Gastroesophageal sphincter (tissue), 4 donors: ENCODE measurements at regions not wholly inside any gene's neighbourhood (a gene's known extent, or its start where the extent isn't known, plus 50 kb on each side); places are given as distances from the start of the nearest gene placed in this dataset.
"Not testable (repeated sequence)": the region's sequence is repeated elsewhere in the genome, so short reads cannot be mapped to it uniquely, and the experiment has no call there.

Source experiments
- ATAC-seq: fragments of 150-250 bp; one replicate; pipeline ENCODE4 v1.9.1; 2016; ENCODE audit warnings: mild to moderate bottlenecking, moderate library complexity
- H3K27ac ChIP-seq, 4 donors: fragments of 200-600 bp; sonication (generic) in 3 of 4; 1 replicate in 3 of 4; 2 replicates in 1 of 4; pipeline ENCODE4 v1.5.1; 2016 to 2019
- H3K27me3 ChIP-seq: fragments of 200-600 bp; sonication (generic); one replicate; pipeline ENCODE4 v1.5.1; 2019
- H3K36me3 ChIP-seq, 2 donors: fragments of 200-600 bp; sonication (generic); one replicate each; pipeline ENCODE4 v1.5.1; 2019; ENCODE audit warnings: control low read depth in 1 of 2
- H3K4me1 ChIP-seq, 3 donors: fragments of 200-600 bp; sonication (generic); 1 replicate in 2 of 3; 2 replicates in 1 of 3; pipeline ENCODE4 v1.5.1; 2016 to 2019; ENCODE audit warnings: control low read depth in 2 of 3
- H3K4me3 ChIP-seq, 2 donors: fragments of 200-600 bp; sonication (generic); one replicate each; pipeline ENCODE4 v1.5.1; 2019; ENCODE audit warnings: mild to moderate bottlenecking in 1 of 2, moderate library complexity in 1 of 2
- H3K9me3 ChIP-seq, 3 donors: fragments of 200-600 bp; sonication (generic); one replicate each; pipeline ENCODE4 v1.5.1; 2017 to 2019; ENCODE audit warnings: control low read depth in 2 of 3
- EP300 ChIP-seq: sonication (generic); formaldehyde crosslinking; IDR thresholded peaks from one replicate; pipeline ENCODE4 v1.6.1; 2017; ENCODE audit warnings: antibody characterized with exemption, mild to moderate bottlenecking
- POLR2A ChIP-seq, 2 donors: fragments of 450-650 bp; IDR thresholded peaks; one replicate each; pipeline ENCODE4 v1.6.1; 2017; ENCODE audit warnings: antibody characterized with exemption in 2 of 2, mild to moderate bottlenecking in 2 of 2, moderate library complexity in 1 of 2
- POLR2AphosphoS5 ChIP-seq: sonication (generic); formaldehyde crosslinking; IDR thresholded peaks from one replicate; pipeline ENCODE4 v1.6.1; 2017; ENCODE audit warnings: antibody characterized with exemption
- WGBS, 2 donors: methylation state at CpG; one replicate each; pipeline ENCODE4 v1.1.5; 2018; ENCODE audit warnings: low coverage in 1 of 2; 5-methylcytosine and 5-hydroxymethylcytosine counted together
- TF ChIP-seq, protein P1 (sequence below), 4 experiments: fragments of 200-600 bp in 2 of 4; fragments of 450-650 bp in 2 of 4; sonication (generic) in 1 of 4; IDR thresholded peaks; one replicate each; pipeline ENCODE4 v1.5.1; 2017 to 2019; ENCODE audit warnings: antibody characterized with exemption in 4 of 4, mild to moderate bottlenecking in 2 of 4, moderate library complexity in 2 of 4

DNA sequence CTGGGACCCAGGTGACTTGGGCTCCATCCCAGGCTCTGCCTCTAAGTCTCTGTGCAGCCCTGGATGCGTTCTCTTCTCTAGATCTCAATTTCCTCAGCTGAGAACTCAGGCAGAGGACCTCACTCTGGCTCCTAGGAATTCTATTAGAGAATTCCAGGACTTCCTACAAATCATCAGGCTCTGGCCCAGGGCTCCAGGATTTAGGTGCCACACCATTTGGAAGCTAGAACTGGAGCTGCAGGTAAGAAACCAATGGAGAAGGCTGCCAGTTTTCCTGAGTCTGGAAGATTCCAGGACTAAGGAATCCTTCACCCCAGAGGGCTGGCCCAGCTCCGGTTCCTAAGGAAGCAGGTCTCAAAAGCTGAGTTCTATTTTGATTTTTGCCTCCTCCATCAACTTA lies 189.8 kb upstream of the CDH5 start:
- Histone ChIP-seq H3K27ac (no peak overlapping the region), H3K36me3 (no peaks in the 10 kb centered on the region), H3K4me1 (no peaks in the 10 kb centered on the region), H3K4me3 (no peak overlapping the region), H3K27me3 (no peaks in the 10 kb centered on the region), H3K9me3 (peaks cover 0 to 8% (median 0%) of the 10 kb centered on the region in 3 donors)
- no peak for ATAC-seq
- TF ChIP-seq POLR2A (IDR thresholded peaks at IDR 0.05) = no peak
- TF ChIP-seq POLR2AphosphoS5 = no peak
- TF ChIP-seq, protein P1, sequence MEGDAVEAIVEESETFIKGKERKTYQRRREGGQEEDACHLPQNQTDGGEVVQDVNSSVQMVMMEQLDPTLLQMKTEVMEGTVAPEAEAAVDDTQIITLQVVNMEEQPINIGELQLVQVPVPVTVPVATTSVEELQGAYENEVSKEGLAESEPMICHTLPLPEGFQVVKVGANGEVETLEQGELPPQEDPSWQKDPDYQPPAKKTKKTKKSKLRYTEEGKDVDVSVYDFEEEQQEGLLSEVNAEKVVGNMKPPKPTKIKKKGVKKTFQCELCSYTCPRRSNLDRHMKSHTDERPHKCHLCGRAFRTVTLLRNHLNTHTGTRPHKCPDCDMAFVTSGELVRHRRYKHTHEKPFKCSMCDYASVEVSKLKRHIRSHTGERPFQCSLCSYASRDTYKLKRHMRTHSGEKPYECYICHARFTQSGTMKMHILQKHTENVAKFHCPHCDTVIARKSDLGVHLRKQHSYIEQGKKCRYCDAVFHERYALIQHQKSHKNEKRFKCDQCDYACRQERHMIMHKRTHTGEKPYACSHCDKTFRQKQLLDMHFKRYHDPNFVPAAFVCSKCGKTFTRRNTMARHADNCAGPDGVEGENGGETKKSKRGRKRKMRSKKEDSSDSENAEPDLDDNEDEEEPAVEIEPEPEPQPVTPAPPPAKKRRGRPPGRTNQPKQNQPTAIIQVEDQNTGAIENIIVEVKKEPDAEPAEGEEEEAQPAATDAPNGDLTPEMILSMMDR (IDR thresholded peaks at IDR 0.05) = no peak
- TF ChIP-seq EP300 = no peak
- WGBS, 2 donors = 100% methylated on average over 2 of the region's 2 CpGs

DNA sequence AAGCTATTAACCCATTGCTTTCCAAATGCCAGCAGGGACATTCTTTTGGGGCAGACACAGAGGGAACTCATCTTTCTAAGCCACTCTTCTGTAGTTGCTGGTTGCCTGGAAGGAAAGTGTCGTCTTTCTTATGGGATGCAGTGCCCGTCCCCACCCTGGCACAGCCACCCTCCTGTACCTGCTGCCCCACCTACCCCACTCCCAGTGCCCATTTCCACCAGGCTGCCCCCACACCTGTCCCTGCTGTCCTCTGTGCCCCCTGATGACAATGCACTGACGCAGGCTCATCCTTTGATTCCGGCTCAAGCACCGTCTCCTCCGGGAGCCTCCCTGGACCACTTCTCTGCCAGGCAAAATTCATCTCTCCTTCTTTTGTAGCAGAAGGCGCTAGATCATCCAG lies 190.4 kb upstream of the CDH5 start:
- H3K9me3 ChIP-seq = peaks cover 0 to 8% (median 0%) of the 10 kb centered on the region in 3 donors
- WGBS, 2 donors = 97 to 100% methylated on average over 3 to 5 of the region's 7 CpGs

DNA sequence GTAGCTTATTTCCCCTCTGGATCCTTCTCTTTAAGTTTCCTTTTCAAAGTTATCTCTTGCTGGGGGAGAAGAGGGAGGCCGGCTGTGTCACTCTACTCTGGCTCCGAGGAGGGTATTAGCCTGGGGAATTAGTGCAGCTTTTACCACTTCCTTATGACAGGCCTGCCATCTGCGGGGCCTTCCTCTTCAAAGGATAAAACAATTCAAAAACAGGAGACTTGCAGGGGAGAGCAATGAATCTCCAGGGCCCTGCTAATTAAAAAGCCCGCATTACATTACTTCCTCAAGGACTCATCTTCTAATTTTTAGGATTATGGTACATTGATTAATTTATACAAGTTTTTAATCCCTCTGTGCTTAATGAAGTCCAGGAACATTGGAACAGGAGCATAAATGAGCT lies 190.9 kb upstream of the CDH5 start:
- Histone ChIP-seq H3K4me3 (no peak overlapping the region), H3K27ac (no peak overlapping the region), H3K4me1 (no peaks in the 10 kb centered on the region), H3K36me3 (no peaks in the 10 kb centered on the region), H3K27me3 (no peaks in the 10 kb centered on the region), H3K9me3 (peaks cover 0 to 8% (median 0%) of the 10 kb centered on the region in 3 donors)
- WGBS, 2 donors = 64 to 67% methylated on average over 1 to 4 of the region's 4 CpGs
- TF ChIP-seq POLR2AphosphoS5 (no peak), POLR2A (IDR thresholded peaks at IDR 0.05) (no peak), EP300 (no peak)
- TF ChIP-seq, protein P1 (IDR thresholded peaks at IDR 0.05) = no peak
- no peak for ATAC-seq

More for the DNA sequence above, 190.4 kb upstream of the CDH5 start:
- ATAC-seq = no peak
- TF ChIP-seq POLR2AphosphoS5 = no peak
- TF ChIP-seq, protein P1 (IDR thresholded peaks at IDR 0.05) = no peak
- TF ChIP-seq EP300 = no peak
- TF ChIP-seq POLR2A (IDR thresholded peaks at IDR 0.05) = no peak
- Histone ChIP-seq H3K27ac (no peak overlapping the region), H3K36me3 (no peaks in the 10 kb centered on the region), H3K4me3 (no peak overlapping the region), H3K4me1 (no peaks in the 10 kb centered on the region), H3K27me3 (no peaks in the 10 kb centered on the region)

DNA sequence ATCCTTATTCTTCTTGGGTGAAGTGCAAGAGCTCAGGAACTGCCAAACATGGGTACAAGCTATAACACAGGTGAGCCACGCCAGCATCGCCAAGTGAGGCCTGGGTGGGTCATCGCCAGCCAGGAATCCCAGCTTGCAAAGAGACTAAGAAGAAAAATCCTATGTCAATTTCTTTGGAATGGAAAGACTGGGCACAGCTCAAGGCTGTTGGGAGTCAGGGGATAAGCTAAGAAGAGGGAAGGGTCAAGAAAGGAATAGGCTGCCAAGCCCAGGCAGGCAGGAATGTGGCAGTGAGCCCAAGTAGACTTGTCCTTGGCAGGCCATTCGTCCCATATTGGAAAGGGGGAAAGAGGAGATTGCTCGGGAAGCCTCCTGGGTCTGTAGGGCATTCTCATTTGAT lies 191.4 kb upstream of the CDH5 start:
- Histone ChIP-seq H3K9me3 (peaks cover 0 to 6% (median 0%) of the 10 kb centered on the region in 3 donors), H3K4me1 (no peaks in the 10 kb centered on the region), H3K27me3 (no peaks in the 10 kb centered on the region), H3K36me3 (no peaks in the 10 kb centered on the region), H3K27ac (no peak overlapping the region), H3K4me3 (no peak overlapping the region)
- WGBS, 2 donors = 52 to 61% methylated on average over 2 to 4 of the region's 5 CpGs
- TF ChIP-seq POLR2A (IDR thresholded peaks at IDR 0.05) (no peak), POLR2AphosphoS5 (no peak), EP300 (no peak)
- TF ChIP-seq, protein P1 (IDR thresholded peaks at IDR 0.05) = no peak
- ATAC-seq = no peak

DNA sequence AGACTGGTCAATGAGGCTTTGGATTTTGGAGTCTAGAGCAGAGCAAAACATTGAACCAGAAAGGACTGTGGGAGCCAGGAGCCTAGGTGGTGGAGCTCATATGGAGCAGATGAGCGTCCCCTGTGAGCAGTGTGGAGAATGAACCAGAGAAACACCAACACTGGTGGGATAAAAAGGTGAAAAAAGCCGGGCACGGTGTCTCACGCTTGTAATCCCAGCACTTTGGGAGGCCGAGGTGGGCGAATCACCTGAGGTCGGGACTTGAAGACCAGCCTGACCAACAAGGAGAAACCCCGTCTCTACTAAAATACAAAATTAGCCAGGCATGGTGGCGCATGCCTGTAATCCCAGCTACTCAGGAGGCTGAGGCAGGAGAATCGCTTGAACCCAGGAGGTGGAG lies 192.7 kb upstream of the CDH5 start:
- not testable (repeated sequence) for H3K36me3 ChIP-seq, H3K4me3 ChIP-seq, H3K4me1 ChIP-seq, H3K9me3 ChIP-seq, H3K27ac ChIP-seq, H3K27me3 ChIP-seq, ATAC-seq
- 97% methylated on average over 9 of the region's 10 CpGs; no CpG with 5 or more reads in 1 of the 2 donors for WGBS, 2 donors

DNA sequence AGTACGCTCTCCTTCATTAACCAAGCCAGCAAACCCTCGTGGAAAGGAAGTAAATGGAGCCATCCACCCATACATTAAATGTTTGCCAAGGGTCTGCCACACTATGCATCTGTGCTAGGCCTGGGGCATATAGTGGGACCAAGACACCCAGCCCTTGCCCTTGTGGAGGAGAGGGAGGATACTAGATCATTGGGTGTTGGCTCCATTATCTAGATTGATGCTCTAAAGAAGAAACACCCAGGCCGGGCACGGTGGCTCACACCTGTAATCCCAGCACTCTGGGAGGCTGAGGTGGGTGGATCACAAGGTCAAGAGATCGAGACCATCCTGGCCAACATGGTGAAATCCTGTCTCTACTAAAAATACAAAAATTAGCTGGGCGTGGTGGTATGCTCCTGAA lies 193.3 kb upstream of the CDH5 start:
- H3K27ac ChIP-seq, H3K9me3 ChIP-seq, H3K36me3 ChIP-seq, H3K27me3 ChIP-seq, ATAC-seq, H3K4me1 ChIP-seq, H3K4me3 ChIP-seq: not testable (repeated sequence)
- WGBS, 2 donors = 89 to 96% methylated on average over 4 to 6 of the region's 6 CpGs
